ENCODE measurements at regions not wholly inside any gene's neighbourhood (a gene's known extent, or its start where the extent isn't known, plus 50 kb on each side); places are given as distances from the start of the nearest gene placed in this dataset.

GRCh38 chr2:207311316-207312005, 145.7 kb upstream of the KLF7 start:
- Mint-ChIP-seq H3K36me3 (no peaks in the 10 kb centered on the region), H3K4me3 (no peak overlapping the region), H3K27ac (peak overlapping the region in 1 of 3 donors; percentile 21), H3K27me3 (peaks cover 5% of the 10 kb centered on the region), H3K4me1 (peaks cover 0 to 15% (median 12%) of the 10 kb centered on the region in 4 donors), H3K9me3 (no peaks in the 10 kb centered on the region)
- peak in 1 of 3 donors; percentile 46 for DNase-seq
- Histone ChIP-seq H3K4me3 (ENCODE audit: low read depth, low read length) (no peak overlapping the region), H3K9me3 (ENCODE audit: control insufficient read depth in 2 of 2, low read length in 2 of 2) (no peaks in the 10 kb centered on the region), H3K36me3 (ENCODE audit: control insufficient read depth, insufficient read depth, low read length) (no peaks in the 10 kb centered on the region), H3K27me3 (ENCODE audit: control insufficient read depth, insufficient read depth, low read length) (no peaks in the 10 kb centered on the region), H3K27ac (ENCODE audit: insufficient read depth, low read length, poor library complexity, severe bottlenecking) (no peak overlapping the region), H3K4me1 (ENCODE audit: control insufficient read depth, insufficient read depth, low read length, poor library complexity, severe bottlenecking) (no peaks in the 10 kb centered on the region)
- peak; percentile 66 for ATAC-seq (ENCODE audit: low read depth in 2 of 2)

DNA sequence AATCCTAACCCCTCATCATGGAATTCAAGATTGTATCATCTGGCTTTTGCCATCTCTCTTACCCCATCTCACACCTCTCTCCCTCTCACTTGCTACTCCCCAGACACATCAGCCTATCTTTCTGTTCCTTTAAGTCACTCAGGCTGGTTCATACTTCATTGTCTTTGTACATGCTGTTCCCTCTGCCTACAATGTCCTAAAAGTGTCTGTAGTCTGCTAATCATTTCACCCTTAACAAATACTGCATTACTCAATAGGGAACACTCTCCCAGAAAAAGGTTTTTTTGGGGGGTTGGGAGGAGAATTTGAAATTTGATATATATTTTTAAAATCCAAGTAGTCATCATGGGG, 146.2 kb upstream of the KLF7 start:
- Mint-ChIP-seq H3K9me3 (peaks cover 0 to 2% (median 0%) of the 10 kb centered on the region in 7 donors), H3K4me3 (no peak overlapping the region), H3K27ac (no peak overlapping the region), H3K27me3 (peaks cover 6% of the 10 kb centered on the region), H3K36me3 (no peaks in the 10 kb centered on the region), H3K4me1 (peaks cover 0 to 15% (median 12%) of the 10 kb centered on the region in 4 donors)
- DNase-seq (no peak), ATAC-seq (ENCODE audit: low read depth in 2 of 2) (no peak)
- no peaks in the 10 kb centered on the region for H3K27me3 ChIP-seq (ENCODE audit: control insufficient read depth, insufficient read depth, low read length)
- H3K4me1 ChIP-seq (ENCODE audit: control insufficient read depth, insufficient read depth, low read length, poor library complexity, severe bottlenecking): no peaks in the 10 kb centered on the region
- H3K9me3 ChIP-seq (ENCODE audit: control insufficient read depth in 2 of 2, low read length in 2 of 2): no peaks in the 10 kb centered on the region
- no peaks in the 10 kb centered on the region for H3K36me3 ChIP-seq (ENCODE audit: control insufficient read depth, insufficient read depth, low read length)
- no peak overlapping the region for H3K27ac ChIP-seq (ENCODE audit: insufficient read depth, low read length, poor library complexity, severe bottlenecking)
- H3K4me3 ChIP-seq (ENCODE audit: low read depth, low read length): no peak overlapping the region

DNA sequence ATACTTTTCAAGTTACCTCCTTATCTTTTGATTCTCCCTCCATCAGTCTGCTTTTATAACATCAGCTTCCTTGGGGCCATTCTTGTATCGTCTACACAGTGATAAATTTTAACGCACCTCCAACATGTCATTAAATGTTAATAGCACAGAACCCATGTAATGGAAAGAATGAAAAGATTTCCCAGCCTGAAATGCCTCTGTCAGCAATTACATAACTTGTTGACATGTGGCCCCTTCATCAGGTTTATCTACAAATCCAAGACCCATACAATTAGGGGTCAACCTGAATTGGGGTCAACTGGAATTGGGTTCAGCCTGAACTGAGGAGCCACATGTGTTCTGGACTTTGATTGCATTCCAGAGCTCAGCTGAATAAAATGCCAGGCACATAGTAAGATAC, 148.2 kb upstream of the KLF7 start:
- Histone ChIP-seq H3K9me3 (ENCODE audit: control insufficient read depth in 2 of 2, low read length in 2 of 2) (no peaks in the 10 kb centered on the region), H3K4me1 (ENCODE audit: control insufficient read depth, insufficient read depth, low read length, poor library complexity, severe bottlenecking) (no peaks in the 10 kb centered on the region), H3K27ac (ENCODE audit: insufficient read depth, low read length, poor library complexity, severe bottlenecking) (no peak overlapping the region), H3K27me3 (ENCODE audit: control insufficient read depth, insufficient read depth, low read length) (no peaks in the 10 kb centered on the region), H3K4me3 (ENCODE audit: low read depth, low read length) (no peak overlapping the region), H3K36me3 (ENCODE audit: control insufficient read depth, insufficient read depth, low read length) (no peaks in the 10 kb centered on the region)
- H3K27me3 Mint-ChIP-seq: peaks cover 4% of the 10 kb centered on the region
- DNase-seq (no peak), ATAC-seq (ENCODE audit: low read depth in 2 of 2) (no peak)
- no peak overlapping the region for H3K27ac Mint-ChIP-seq
- no peaks in the 10 kb centered on the region for H3K36me3 Mint-ChIP-seq
- H3K9me3 Mint-ChIP-seq: peaks cover 0 to 2% (median 0%) of the 10 kb centered on the region in 7 donors
- H3K4me1 Mint-ChIP-seq: peaks cover 0 to 6% (median 4%) of the 10 kb centered on the region in 4 donors
- no peak overlapping the region for H3K4me3 Mint-ChIP-seq

- H3K4me1 Mint-ChIP-seq: peaks cover 0 to 3% (median 0%) of the 10 kb centered on the region in 4 donors
- H3K4me1 ChIP-seq (ENCODE audit: control insufficient read depth, insufficient read depth, low read length, poor library complexity, severe bottlenecking): no peaks in the 10 kb centered on the region
- DNase-seq (no peak), ATAC-seq (ENCODE audit: low read depth in 2 of 2) (no peak)
- H3K36me3 Mint-ChIP-seq: no peaks in the 10 kb centered on the region
- H3K27ac ChIP-seq (ENCODE audit: insufficient read depth, low read length, poor library complexity, severe bottlenecking): no peak overlapping the region
- no peaks in the 10 kb centered on the region for H3K9me3 ChIP-seq (ENCODE audit: control insufficient read depth in 2 of 2, low read length in 2 of 2)
- peaks cover 4% of the 10 kb centered on the region for H3K27me3 Mint-ChIP-seq
- H3K27me3 ChIP-seq (ENCODE audit: control insufficient read depth, insufficient read depth, low read length): no peaks in the 10 kb centered on the region
- no peaks in the 10 kb centered on the region for H3K36me3 ChIP-seq (ENCODE audit: control insufficient read depth, insufficient read depth, low read length)
- no peak overlapping the region for H3K27ac Mint-ChIP-seq
- H3K9me3 Mint-ChIP-seq: peaks cover 0 to 2% (median 0%) of the 10 kb centered on the region in 7 donors
- H3K4me3 Mint-ChIP-seq: no peak overlapping the region
- H3K4me3 ChIP-seq (ENCODE audit: low read depth, low read length): no peak overlapping the region
Measured at GRCh38 chr2:207315131-207315530, 149.4 kb upstream of the KLF7 start.

- H3K36me3 Mint-ChIP-seq: no peaks in the 10 kb centered on the region
- Histone ChIP-seq H3K9me3 (ENCODE audit: control insufficient read depth in 2 of 2, low read length in 2 of 2) (no peaks in the 10 kb centered on the region), H3K4me3 (ENCODE audit: low read depth, low read length) (no peak overlapping the region), H3K4me1 (ENCODE audit: control insufficient read depth, insufficient read depth, low read length, poor library complexity, severe bottlenecking) (no peaks in the 10 kb centered on the region), H3K27me3 (ENCODE audit: control insufficient read depth, insufficient read depth, low read length) (no peaks in the 10 kb centered on the region), H3K36me3 (ENCODE audit: control insufficient read depth, insufficient read depth, low read length) (no peaks in the 10 kb centered on the region), H3K27ac (ENCODE audit: insufficient read depth, low read length, poor library complexity, severe bottlenecking) (no peak overlapping the region)
- H3K9me3 Mint-ChIP-seq: peaks cover 0 to 2% (median 0%) of the 10 kb centered on the region in 7 donors
- DNase-seq: no peak
- peaks cover 4% of the 10 kb centered on the region for H3K27me3 Mint-ChIP-seq
- H3K4me3 Mint-ChIP-seq: no peak overlapping the region
- no peaks in the 10 kb centered on the region for H3K4me1 Mint-ChIP-seq
- ATAC-seq (ENCODE audit: low read depth in 2 of 2): no peak
- no peak overlapping the region for H3K27ac Mint-ChIP-seq
Measured at GRCh38 chr2:207316484-207316883, 150.7 kb upstream of the KLF7 start.

DNA sequence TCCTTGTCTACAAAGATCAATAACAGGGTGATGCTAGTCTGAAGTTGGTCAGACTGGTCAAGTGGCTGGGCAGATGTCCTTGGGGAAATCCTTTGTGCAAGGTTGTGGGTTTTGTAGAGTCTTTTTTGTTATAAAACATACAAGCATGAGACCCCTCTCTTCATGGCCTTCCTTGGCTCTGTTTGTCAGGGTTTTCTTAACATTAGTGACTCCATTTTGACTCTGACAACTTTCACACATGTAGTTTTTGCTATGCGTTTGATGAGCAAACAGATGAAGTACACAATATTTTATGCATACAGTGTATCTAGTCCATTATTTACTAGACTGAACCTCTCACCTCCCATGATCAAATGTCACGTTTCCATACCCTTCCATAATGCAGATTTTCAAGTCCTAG, 151.2 kb upstream of the KLF7 start:
- peaks cover 0 to 2% (median 0%) of the 10 kb centered on the region in 7 donors for H3K9me3 Mint-ChIP-seq
- H3K27me3 Mint-ChIP-seq: peaks cover 4% of the 10 kb centered on the region
- no peak overlapping the region for H3K27ac Mint-ChIP-seq
- H3K4me1 Mint-ChIP-seq: no peaks in the 10 kb centered on the region
- Histone ChIP-seq H3K9me3 (ENCODE audit: control insufficient read depth in 2 of 2, low read length in 2 of 2) (no peaks in the 10 kb centered on the region), H3K27ac (ENCODE audit: insufficient read depth, low read length, poor library complexity, severe bottlenecking) (no peak overlapping the region), H3K27me3 (ENCODE audit: control insufficient read depth, insufficient read depth, low read length) (no peaks in the 10 kb centered on the region), H3K4me1 (ENCODE audit: control insufficient read depth, insufficient read depth, low read length, poor library complexity, severe bottlenecking) (no peaks in the 10 kb centered on the region), H3K36me3 (ENCODE audit: control insufficient read depth, insufficient read depth, low read length) (no peaks in the 10 kb centered on the region), H3K4me3 (ENCODE audit: low read depth, low read length) (no peak overlapping the region)
- no peaks in the 10 kb centered on the region for H3K36me3 Mint-ChIP-seq
- H3K4me3 Mint-ChIP-seq: no peak overlapping the region
- no peak for DNase-seq
- no peak for ATAC-seq (ENCODE audit: low read depth in 2 of 2)

GRCh38 chr2:207317378-207317984, 151.7 kb upstream of the KLF7 start:
- Mint-ChIP-seq H3K4me1 (no peaks in the 10 kb centered on the region), H3K27ac (no peak overlapping the region), H3K36me3 (no peaks in the 10 kb centered on the region), H3K4me3 (no peak overlapping the region), H3K9me3 (peaks cover 0 to 2% (median 0%) of the 10 kb centered on the region in 7 donors), H3K27me3 (peaks cover 4% of the 10 kb centered on the region)
- Histone ChIP-seq H3K27ac (ENCODE audit: insufficient read depth, low read length, poor library complexity, severe bottlenecking) (no peak overlapping the region), H3K4me3 (ENCODE audit: low read depth, low read length) (no peak overlapping the region), H3K36me3 (ENCODE audit: control insufficient read depth, insufficient read depth, low read length) (no peaks in the 10 kb centered on the region), H3K27me3 (ENCODE audit: control insufficient read depth, insufficient read depth, low read length) (no peaks in the 10 kb centered on the region), H3K4me1 (ENCODE audit: control insufficient read depth, insufficient read depth, low read length, poor library complexity, severe bottlenecking) (no peaks in the 10 kb centered on the region), H3K9me3 (ENCODE audit: control insufficient read depth in 2 of 2, low read length in 2 of 2) (no peaks in the 10 kb centered on the region)
- no peak for ATAC-seq (ENCODE audit: low read depth in 2 of 2)
- DNase-seq: no peak

DNA sequence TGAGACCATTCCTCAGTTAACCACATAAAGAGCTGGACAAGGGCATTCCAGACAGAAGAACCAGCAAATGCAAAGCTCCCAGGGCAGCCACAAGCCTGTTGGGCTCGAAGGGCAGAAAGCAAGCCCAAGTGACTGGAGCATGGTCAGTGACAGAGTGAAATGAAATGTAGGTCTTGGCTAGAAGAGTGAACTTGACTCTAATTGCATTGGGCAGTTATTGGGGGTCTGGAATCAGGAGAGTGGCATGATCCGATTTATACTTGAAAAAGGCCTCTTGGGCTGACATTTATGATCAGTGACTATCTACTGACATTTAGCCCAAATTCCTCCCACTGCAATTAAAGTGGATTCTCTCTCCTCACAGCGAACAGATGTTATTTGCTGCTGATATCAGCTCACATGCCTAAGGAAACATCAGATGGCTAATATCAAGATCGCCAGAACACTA, 152.5 kb upstream of the KLF7 start:
- H3K27me3 Mint-ChIP-seq: peaks cover 4% of the 10 kb centered on the region
- Histone ChIP-seq H3K9me3 (ENCODE audit: control insufficient read depth in 2 of 2, low read length in 2 of 2) (no peaks in the 10 kb centered on the region), H3K27ac (ENCODE audit: insufficient read depth, low read length, poor library complexity, severe bottlenecking) (no peak overlapping the region), H3K4me1 (ENCODE audit: control insufficient read depth, insufficient read depth, low read length, poor library complexity, severe bottlenecking) (no peaks in the 10 kb centered on the region), H3K4me3 (ENCODE audit: low read depth, low read length) (no peak overlapping the region), H3K36me3 (ENCODE audit: control insufficient read depth, insufficient read depth, low read length) (no peaks in the 10 kb centered on the region), H3K27me3 (ENCODE audit: control insufficient read depth, insufficient read depth, low read length) (no peaks in the 10 kb centered on the region)
- peak overlapping the region in 1 of 4 donors; percentile 63 for H3K4me3 Mint-ChIP-seq
- H3K9me3 Mint-ChIP-seq: peaks cover 0 to 2% (median 0%) of the 10 kb centered on the region in 7 donors
- H3K36me3 Mint-ChIP-seq: no peaks in the 10 kb centered on the region
- no peak for DNase-seq
- no peaks in the 10 kb centered on the region for H3K4me1 Mint-ChIP-seq
- ATAC-seq (ENCODE audit: low read depth in 2 of 2): no peak
- no peak overlapping the region for H3K27ac Mint-ChIP-seq
